Heart left ventricle (tissue), 16 donors: ENCODE measurements at regions not wholly inside any gene's neighbourhood (a gene's known extent, or its start where the extent isn't known, plus 50 kb on each side); places are given as distances from the start of the nearest gene placed in this dataset.

Experiments
- ATAC-seq, 4 donors: fragments of 200-7000 bp; cut with Tn5 transposase; one replicate each; pipeline ENCODE4 v1.9.1; 2020 to 2022; ENCODE audit warnings: moderate library complexity in 4 of 4, mild to moderate bottlenecking in 3 of 4, moderate number of reproducible peaks in 1 of 4
- DNase-seq, 5 donors: peaks; one replicate each; pipeline ENCODE4 v3.0.0-alpha.2; 2020
- H3K27ac ChIP-seq, 12 donors: fragments of 200-600 bp; sonication (generic) in 4 of 12; one replicate each; pipeline versions ENCODE4 v1.5.0 to v1.8.0; 2016 to 2022; ENCODE audit warnings: mild to moderate bottlenecking in 2 of 12
- H3K27me3 ChIP-seq, 9 donors: fragments of 200-600 bp; sonication (generic) in 2 of 9; one replicate each; pipeline versions ENCODE4 v1.5.1 to v1.8.0; 2016 to 2022; ENCODE audit warnings: mild to moderate bottlenecking in 3 of 9
- H3K36me3 ChIP-seq, 9 donors: fragments of 200-600 bp; sonication (generic) in 2 of 9; one replicate each; pipeline versions ENCODE4 v1.5.0 to v1.8.0; 2018 to 2022; ENCODE audit warnings: mild to moderate bottlenecking in 2 of 9
- H3K4me1 ChIP-seq, 12 donors: fragments of 200-600 bp; sonication (generic) in 4 of 12; one replicate each; pipeline versions ENCODE4 v1.5.0 to v1.8.0; 2016 to 2022; ENCODE audit warnings: mild to moderate bottlenecking in 3 of 12
- H3K4me3 ChIP-seq, 12 donors: fragments of 200-600 bp; sonication (generic) in 4 of 12; one replicate each; pipeline versions ENCODE4 v1.5.0 to v1.8.0; 2017 to 2022; ENCODE audit warnings: mild to moderate bottlenecking in 9 of 12, moderate library complexity in 4 of 12
- H3K9me3 ChIP-seq, 12 donors: fragments of 200-600 bp; sonication (generic) in 4 of 12; one replicate each; pipeline versions ENCODE4 v1.5.0 to v1.8.0; 2016 to 2022; ENCODE audit warnings: mild to moderate bottlenecking in 1 of 12
- POLR2A ChIP-seq, 2 donors: fragments of 450-650 bp; IDR thresholded peaks; one replicate each; pipeline ENCODE4 v1.6.1; 2017; ENCODE audit warnings: antibody characterized with exemption in 2 of 2, mild to moderate bottlenecking in 2 of 2, moderate library complexity in 2 of 2
- WGBS, 4 donors: extraction: QIAGEN DNeasy Blood & Tissue Kit in 2 of 4; methylation state at CpG; one replicate each; pipeline versions ENCODE4 v1.1.5 to v1.1.7; 2013 to 2018; 5-methylcytosine and 5-hydroxymethylcytosine counted together
- intact Hi-C, 10 donors: fragments of 100-400 bp; cut with DNase I; formaldehyde crosslinking; loops; one replicate each; pipeline versions ENCODE4 v1.11.1 to v1.14.2; 2022
- TF ChIP-seq, protein P1 (sequence below), 12 donors: fragments of 200-600 bp; sonication (generic) in 4 of 12; IDR thresholded peaks; one replicate each; pipeline versions ENCODE4 v1.5.0 to v1.8.0; 2018 to 2022; ENCODE audit warnings: antibody characterized with exemption in 12 of 12, mild to moderate bottlenecking in 5 of 12
- donor health status: ischemic (EF 13 %, LVEDD 7.1; RV severe dilation, severe dysfunction).
- donor health status: healthy with polysubstance abuse.
- donor health status: DM: no; HTN: yes; CAD: no.
- donor health status: DM: no; HTN: no; CAD: no.
- donor health status: ischemic (EF 25% LVEDD 6.9; RV normal size, moderate dysfunction).
- donor health status: ischemic (EF 25% LVEDD 5.7; RV mildly dilated, moderate dysfunction).
- donor health status: healthy.
- donor health status: DM: yes; HTN: yes; CAD: no.
- donor health status: ischemic (EF 35%, LVEDD 5.7; RV mildly dilated, moderate dysfunction).
- donor health status: nonischemic (EF 11% LVEDD 7.7; RV severe dilation, severe dysfunction).
- donor health status: DM: yes; HTN: yes; CAD: no.
- donor health status: PGD.
- donor health status: ischemic (EF 29% LVEDD 5.4; RV normal size, mild dysfunction).
- donor health status: nonischemic (EF 23%, LVEDD 6.1; RV moderate dilation, normal function).

DNA sequence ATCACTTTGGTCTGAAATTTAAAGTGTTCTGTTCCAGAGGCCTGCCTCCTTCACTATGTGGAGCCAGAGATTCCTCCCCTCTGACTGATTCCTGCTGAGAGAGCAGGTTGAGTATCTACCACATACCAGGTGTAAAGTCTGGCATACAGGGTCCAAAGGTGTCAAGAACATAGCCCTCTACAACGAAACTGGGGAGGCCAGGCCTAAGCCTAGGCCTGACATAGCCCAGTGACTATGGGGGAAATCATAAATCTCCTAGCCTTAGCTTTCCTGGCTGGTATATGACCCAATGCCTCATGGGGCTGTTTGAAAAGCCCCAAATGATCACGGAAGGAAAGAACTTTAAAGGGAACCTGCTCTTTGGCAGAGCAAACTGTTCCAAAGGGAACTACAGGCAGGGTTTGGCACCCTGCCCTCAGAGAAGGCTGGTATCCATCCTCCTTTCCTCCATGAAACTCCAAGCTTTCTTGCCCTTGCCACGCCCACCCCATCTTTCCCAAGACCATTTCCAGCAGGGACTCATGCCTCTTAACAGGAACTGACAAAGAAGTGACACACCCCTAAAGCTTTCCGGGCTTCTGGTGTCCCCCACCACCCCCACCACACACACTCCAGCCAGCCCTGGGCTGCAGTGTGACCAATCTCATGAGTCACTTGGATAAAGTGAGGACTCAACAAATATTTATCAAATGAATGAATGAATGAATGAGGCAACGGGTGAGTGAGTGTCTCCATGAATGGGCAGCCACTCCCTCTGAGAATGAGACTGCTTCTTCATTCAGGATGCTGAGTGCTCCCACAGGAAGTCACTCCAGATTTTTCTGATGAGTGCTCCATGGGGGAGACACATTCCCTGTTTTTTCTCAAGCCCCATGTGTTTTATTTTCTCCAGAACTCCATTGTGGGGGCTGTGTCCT is 93.3 kb upstream of the CALM2 start:
- Histone ChIP-seq H3K27me3 (no peaks in the 10 kb centered on the region), H3K27ac (peak overlapping the region in 8 of 12 donors; percentile 40 to 65 (median 55)), H3K9me3 (no peaks in the 10 kb centered on the region), H3K36me3 (no peaks in the 10 kb centered on the region), H3K4me1 (peaks cover 4 to 50% (median 36%) of the 10 kb centered on the region in 12 donors), H3K4me3 (no peak overlapping the region)
- WGBS, 4 donors = 42 to 67% (median 56%) methylated on average over 5 of the region's 5 CpGs
- intact Hi-C loops = loop anchor here in 6 of 10 donors (5.0 kb wide), 6 partner anchors 42 to 232 kb away; no protein-coding TSS in a partner anchor
- peak in 3 of 5 donors; percentile 31 to 80 (median 42) for DNase-seq
- TF ChIP-seq POLR2A (IDR thresholded peaks at IDR 0.05) = no peak
- TF ChIP-seq, protein P1, sequence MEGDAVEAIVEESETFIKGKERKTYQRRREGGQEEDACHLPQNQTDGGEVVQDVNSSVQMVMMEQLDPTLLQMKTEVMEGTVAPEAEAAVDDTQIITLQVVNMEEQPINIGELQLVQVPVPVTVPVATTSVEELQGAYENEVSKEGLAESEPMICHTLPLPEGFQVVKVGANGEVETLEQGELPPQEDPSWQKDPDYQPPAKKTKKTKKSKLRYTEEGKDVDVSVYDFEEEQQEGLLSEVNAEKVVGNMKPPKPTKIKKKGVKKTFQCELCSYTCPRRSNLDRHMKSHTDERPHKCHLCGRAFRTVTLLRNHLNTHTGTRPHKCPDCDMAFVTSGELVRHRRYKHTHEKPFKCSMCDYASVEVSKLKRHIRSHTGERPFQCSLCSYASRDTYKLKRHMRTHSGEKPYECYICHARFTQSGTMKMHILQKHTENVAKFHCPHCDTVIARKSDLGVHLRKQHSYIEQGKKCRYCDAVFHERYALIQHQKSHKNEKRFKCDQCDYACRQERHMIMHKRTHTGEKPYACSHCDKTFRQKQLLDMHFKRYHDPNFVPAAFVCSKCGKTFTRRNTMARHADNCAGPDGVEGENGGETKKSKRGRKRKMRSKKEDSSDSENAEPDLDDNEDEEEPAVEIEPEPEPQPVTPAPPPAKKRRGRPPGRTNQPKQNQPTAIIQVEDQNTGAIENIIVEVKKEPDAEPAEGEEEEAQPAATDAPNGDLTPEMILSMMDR (IDR thresholded peaks at IDR 0.05) = no peak
- ATAC-seq = peak in 3 of 4 donors; percentile 49 to 73 (median 67)

DNA sequence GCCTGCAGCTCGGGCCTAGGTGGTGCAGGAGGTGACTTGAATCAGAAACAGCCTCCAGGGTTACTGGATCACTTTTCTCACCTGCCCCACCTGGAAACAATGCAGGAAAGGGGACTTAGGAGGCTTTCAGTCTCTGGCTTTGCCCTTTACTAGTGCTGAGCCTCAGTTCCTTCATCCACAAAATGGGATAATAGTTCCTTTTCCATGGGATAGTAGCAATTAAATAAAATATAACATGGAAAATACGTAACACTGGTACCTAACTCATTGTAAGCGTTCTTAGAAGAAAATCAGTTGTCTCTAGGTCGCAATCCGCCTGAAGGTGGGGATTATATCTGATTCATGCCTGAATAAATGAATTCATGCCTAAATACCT is 91.4 kb upstream of the CALM2 start:
- DNase-seq = no peak
- H3K4me1 ChIP-seq = peaks cover under 1 to 32% (median 20%) of the 10 kb centered on the region in 12 donors
- intact Hi-C loops = loop anchor here in 1 of 10 donors (5.0 kb wide), 1 partner anchor 40 kb away; no protein-coding TSS in a partner anchor
- H3K9me3 ChIP-seq = no peaks in the 10 kb centered on the region
- TF ChIP-seq POLR2A (IDR thresholded peaks at IDR 0.05) = no peak
- TF ChIP-seq, protein P1 (IDR thresholded peaks at IDR 0.05) = no peak
- H3K4me3 ChIP-seq = no peak overlapping the region
- H3K36me3 ChIP-seq = no peaks in the 10 kb centered on the region
- H3K27me3 ChIP-seq = no peaks in the 10 kb centered on the region
- ATAC-seq = no peak
- WGBS, 4 donors = 97 to 99% (median 98%) methylated on average over 5 of the region's 5 CpGs
- no peak overlapping the region for H3K27ac ChIP-seq

DNA sequence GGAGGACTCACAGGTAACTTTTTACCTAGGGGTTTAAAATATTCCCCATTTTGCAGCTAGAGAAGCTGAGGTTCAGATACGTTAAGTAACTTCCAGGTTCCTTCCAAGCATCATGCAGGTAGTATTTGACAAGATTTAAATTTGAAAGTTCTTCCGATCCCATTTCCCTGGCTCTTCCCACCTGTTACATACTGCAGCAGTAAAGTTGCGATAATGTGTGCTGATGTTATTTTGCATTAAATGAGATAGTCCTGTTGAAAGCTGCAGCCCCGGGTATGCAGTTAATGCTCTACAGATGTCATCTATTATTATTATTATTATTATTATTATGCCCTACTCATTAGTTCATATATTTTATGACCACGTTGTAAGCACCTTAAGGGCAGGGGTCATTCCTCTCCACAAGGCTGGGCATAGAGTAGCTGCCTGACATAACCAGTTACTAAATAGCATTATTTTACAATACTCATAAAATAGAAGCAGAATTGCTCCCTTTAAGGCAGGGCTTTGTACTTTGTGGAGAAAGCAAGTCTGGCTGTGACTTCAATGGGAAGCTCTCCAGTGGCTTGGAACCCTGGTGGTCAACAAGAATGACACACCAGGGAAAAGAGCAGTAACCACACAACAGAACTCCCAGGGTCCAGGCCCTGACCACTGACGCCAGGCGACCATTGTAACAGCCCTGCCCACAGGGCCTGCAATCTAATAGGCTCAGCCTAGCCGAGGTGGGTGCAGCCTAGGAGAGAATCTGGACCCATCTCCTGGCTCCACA is 90.8 kb upstream of the CALM2 start:
- H3K4me3 ChIP-seq = no peak overlapping the region
- intact Hi-C loops = loop anchor here in 1 of 10 donors (5.0 kb wide), 1 partner anchor 40 kb away; no protein-coding TSS in a partner anchor
- no peaks in the 10 kb centered on the region for H3K9me3 ChIP-seq
- no peak for ATAC-seq
- WGBS, 4 donors = 85 to 96% (median 89%) methylated on average over 8 of the region's 8 CpGs
- no peak for TF ChIP-seq POLR2A (IDR thresholded peaks at IDR 0.05)
- TF ChIP-seq, protein P1 (IDR thresholded peaks at IDR 0.05) = no peak
- H3K27ac ChIP-seq = no peak overlapping the region
- no peaks in the 10 kb centered on the region for H3K27me3 ChIP-seq
- peaks cover 0 to 26% (median 14%) of the 10 kb centered on the region in 12 donors for H3K4me1 ChIP-seq
- no peak for DNase-seq
- H3K36me3 ChIP-seq = no peaks in the 10 kb centered on the region
